ENCODE measurements at regions not wholly inside any gene's neighbourhood (a gene's known extent, or its start where the extent isn't known, plus 50 kb on each side); places are given as distances from the start of the nearest gene placed in this dataset.
"Not testable (repeated sequence)": the region's sequence is repeated elsewhere in the genome, so short reads cannot be mapped to it uniquely, and the experiment has no call there.

DNA sequence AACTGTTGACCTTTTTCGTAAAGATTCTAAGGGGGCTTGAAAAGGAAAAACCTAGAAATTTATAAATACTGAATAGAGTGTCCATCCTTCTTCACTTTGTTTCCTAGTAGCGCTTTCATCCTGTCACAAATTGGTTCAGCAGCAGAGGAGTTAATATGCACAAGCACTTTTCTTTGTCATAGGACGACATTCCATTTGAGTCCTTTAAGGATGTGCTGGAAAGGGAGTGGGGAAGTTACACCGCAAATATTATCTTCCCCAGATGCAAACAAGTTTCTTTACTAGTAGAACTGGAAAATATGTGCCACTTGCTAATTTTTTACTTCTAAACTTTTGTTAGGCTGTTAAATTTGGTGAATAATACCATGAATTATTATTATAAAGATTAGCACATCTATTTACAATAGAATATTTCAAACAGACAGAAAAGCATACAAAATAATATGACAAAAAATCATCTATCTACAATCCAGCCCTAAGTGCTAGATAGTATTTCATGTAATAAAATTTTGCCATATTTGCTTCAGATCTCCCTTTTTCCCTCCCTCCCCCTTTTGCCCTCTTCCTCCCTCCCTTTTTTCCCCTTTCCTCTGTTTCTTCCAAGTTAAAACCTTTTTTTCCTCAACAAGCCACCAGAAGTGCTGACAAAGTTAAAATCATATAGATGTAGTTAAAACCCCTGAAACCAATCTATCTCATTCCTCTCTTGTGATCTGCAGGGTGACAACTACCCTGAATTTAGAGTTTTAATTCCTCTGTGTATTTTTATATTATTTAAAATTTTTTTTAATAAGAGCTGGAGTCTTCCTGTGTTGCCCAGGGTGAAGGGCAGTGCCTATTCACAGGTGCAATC lies 50.5 kb upstream of the MAP4K3 start:
- intact Hi-C loops (cut with DNase I, micrococcal nuclease), result no loop called here
- no peak for ATAC-seq
- DNase-seq, result no peak

- ATAC-seq (no peak), DNase-seq (no peak)
- intact Hi-C loops (cut with DNase I, micrococcal nuclease), result no loop called here
Observed at GRCh38 chr2:39488450-39488849, 51.4 kb upstream of the MAP4K3 start.

GRCh38 chr2:39490586-39490985 lies 53.5 kb upstream of the MAP4K3 start:
- ATAC-seq (no peak), DNase-seq (no peak)
- intact Hi-C loops (cut with DNase I, micrococcal nuclease), result no loop called here

- DNase-seq (no peak), ATAC-seq (no peak)
- intact Hi-C loops (cut with DNase I, micrococcal nuclease), result no loop called here
Observed at GRCh38 chr2:39491653-39492052, 54.6 kb upstream of the MAP4K3 start.

GRCh38 chr2:39492095-39492590 lies 55.1 kb upstream of the MAP4K3 start:
- ATAC-seq, result peak; percentile 78
- DNase-seq, result no peak
- intact Hi-C loops (cut with DNase I, micrococcal nuclease), result no loop called here

DNA sequence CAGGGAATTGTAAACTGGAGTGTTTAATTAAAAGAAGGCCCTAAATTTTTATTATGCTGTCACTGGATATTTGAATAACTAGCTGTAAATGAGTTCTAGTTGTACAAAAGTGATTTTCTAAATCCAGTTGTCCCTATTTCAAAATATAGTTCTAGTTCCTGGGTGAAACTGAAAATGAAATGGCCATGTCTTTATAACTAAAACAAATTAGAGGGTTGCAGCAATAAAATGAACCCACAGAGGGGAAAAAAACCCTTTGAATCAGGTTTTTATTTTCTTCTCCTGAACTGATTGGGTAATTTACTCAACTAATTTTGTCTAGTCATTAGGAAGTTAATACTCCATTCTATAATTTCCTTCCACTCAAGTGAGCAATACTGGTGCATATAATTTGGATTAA lies 55.6 kb upstream of the MAP4K3 start:
- ATAC-seq, result no peak
- no peak for DNase-seq
- intact Hi-C loops (cut with DNase I, micrococcal nuclease), result no loop called here

DNA sequence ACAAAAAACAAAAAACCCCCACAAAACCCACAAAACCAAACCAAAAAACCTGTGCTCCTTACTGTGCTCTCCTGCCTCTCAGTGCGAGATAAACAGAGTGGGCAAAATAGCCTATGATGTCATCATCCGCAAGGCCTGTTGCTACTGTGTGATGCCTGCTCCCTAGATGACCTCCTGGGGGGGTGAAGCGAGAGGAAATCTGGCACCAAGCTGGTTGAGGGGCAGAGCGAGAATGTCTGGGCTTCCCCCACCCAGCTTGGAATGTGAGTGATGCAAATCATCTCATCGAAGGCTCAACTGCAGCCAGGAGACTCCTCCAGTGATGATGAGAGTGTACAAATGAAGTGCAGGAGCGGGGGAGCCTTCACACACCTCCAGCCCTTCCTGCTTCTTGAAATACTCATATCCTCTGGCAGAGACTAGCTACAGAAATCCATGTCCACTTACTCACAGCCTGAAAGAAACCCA lies 57.7 kb upstream of the MAP4K3 start:
- no peak for DNase-seq
- intact Hi-C loops (cut with DNase I, micrococcal nuclease), result no loop called here
- no peak for ATAC-seq

DNA sequence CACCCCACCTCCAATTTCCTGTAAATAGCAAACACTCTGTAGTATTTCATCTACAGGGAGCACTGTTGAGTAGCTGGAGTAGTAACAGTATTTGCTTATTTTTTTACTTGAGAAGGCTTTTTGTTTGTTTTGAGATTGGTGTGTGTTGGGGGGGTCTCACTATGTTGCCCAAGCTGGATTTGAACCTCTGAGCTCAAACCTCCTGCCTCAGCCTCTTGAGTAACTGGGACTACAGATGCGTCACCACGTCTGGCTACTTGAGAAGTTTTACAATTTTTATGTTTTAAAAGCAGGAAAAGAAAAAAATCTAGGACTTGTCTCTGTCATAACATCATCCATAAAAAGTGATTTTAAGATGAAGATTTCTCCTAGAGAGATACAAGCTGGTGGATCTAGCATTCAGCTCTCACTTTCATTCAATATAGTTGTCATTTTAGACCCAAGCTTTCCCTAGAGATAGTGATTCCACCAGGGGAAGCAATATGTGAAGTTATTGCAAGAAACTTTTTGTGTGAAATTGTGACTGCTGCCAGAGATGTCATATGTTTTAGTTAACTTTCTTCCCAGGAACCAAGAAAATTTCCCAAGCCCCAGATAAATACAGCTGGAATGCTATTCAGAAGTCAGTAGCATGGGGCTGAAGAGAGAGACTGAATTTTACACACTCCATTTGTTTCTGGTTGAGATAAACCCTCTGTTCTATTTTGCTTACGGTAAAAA lies 60.2 kb upstream of the MAP4K3 start:
- DNase-seq (no peak), ATAC-seq (no peak)
- intact Hi-C loops (cut with DNase I, micrococcal nuclease), result no loop called here

- ATAC-seq; intact Hi-C loops (cut with DNase I, micrococcal nuclease); DNase-seq: not testable (repeated sequence)
Observed at GRCh38 chr2:39498176-39498575, 61.1 kb upstream of the MAP4K3 start.

DNA sequence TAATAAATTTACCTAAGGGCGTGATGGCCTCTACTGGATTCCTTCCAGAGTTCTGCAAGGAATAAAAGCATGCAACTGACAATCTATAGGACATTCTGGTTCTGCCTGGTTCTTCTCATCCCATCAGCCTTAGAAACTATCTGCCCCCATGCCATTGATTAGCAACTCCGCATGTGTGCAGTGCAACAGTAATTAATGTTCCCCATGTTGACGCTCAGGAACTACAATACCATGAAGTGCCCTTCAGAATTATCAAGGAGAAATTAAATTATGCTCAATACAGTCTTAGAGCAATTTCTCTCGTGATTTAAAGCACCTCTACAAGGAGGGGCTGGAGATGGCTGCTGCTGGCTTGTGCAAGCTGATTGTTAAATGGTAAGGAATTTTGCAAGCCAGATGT lies 61.7 kb upstream of the MAP4K3 start:
- no peak for DNase-seq
- intact Hi-C loops (cut with DNase I, micrococcal nuclease), result no loop called here
- no peak for ATAC-seq

GRCh38 chr2:39499336-39499735 lies 62.3 kb upstream of the MAP4K3 start:
- intact Hi-C loops (cut with DNase I, micrococcal nuclease), result no loop called here
- DNase-seq, result no peak
- ATAC-seq, result no peak

DNA sequence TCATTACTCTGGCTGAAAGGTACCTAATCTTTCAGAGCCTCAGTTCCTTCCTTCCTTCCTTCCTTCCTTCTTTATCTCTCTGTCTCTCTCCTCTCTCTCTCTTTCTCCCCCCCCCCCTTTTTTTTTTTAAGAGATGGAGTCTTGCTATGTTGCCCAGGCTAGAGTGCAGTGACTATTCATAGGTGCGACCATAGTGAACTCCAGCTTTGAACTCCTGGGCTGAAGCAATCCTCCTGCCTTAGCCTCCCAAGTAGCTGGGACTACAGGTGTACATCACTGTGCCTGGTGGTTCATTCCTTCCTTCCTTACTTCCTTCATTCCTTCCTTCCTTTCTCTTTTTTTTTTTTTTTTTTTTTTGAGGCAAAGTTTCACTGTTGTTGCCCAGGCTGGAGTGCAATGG lies 64.3 kb upstream of the MAP4K3 start:
- DNase-seq (no peak), ATAC-seq (no peak)
- intact Hi-C loops (cut with DNase I, micrococcal nuclease), result no loop called here

GRCh38 chr2:39503277-39503676 lies 66.2 kb upstream of the MAP4K3 start:
- DNase-seq (no peak), ATAC-seq (no peak)
- intact Hi-C loops (cut with DNase I, micrococcal nuclease), result no loop called here

DNA sequence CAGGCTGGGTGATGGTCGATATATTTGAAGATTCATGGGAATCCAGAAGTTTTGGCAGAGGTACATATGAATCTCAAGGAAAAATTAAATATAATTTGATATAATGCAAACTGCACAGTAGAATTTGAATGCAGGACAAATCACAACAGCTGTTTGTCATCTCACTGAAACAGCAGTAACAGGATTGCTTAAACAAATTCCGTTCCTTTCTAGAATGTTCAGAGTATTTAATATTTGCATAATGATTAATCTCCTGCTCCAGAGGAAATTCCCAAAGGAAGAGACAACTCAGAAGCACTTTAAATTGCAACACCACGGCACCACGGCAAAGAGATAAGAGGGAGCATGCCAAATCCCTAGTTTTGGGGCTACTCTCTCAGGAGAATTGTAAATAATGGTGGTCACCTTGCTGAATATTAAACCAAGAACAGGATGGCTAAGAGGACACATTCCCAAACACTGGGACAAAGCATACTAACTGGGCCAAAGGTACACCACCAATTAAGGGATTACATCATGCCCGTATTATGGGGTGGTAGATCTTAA lies 67.8 kb upstream of the MAP4K3 start:
- intact Hi-C loops (cut with DNase I, micrococcal nuclease), result no loop called here
- ATAC-seq (no peak), DNase-seq (no peak)

DNA sequence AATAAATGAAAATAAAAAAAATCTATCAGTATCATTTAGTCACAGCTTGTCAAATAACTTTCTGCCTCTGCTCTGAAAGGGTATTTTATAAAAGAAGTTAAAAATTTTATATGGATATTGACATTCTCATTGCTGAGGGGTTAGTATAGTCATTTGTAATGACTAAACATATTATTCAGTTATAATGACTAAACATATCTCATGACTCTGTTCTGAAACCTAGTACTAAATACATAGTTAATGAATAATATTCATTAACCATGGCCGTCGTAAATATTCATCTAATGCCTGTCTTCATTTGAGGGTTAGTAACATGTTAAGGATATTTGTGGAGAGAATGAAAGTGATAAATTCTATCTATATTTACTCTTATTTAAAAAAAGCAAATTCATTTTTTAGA lies 69.1 kb upstream of the MAP4K3 start:
- ATAC-seq (no peak), DNase-seq (no peak)
- intact Hi-C loops (cut with DNase I, micrococcal nuclease), result no loop called here

GRCh38 chr2:39508198-39508597 lies 71.1 kb upstream of the MAP4K3 start:
- DNase-seq, result no peak
- no peak for ATAC-seq
- intact Hi-C loops (cut with DNase I, micrococcal nuclease), result no loop called here

DNA sequence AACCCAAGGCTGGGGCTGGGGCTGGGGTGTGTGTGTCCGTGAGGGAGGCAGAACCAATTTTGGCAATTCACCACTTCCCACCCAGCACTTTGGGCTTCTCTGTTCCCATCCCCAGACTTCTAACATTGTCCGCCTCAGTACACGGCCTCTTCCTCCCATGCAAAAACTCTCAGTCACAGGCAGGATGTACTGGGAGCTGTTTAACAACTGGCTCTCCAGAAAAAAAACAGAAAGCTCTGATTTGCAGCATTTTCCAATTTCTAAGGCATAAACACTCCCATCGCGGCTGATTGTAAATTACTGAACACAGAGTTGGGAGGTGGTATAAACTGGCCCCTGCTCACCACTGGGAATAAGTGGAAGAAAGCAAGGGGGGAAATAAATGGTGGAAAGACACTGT lies 73.1 kb upstream of the MAP4K3 start:
- no peak for ATAC-seq
- intact Hi-C loops (cut with DNase I, micrococcal nuclease), result loop anchor here in 1 of 2 donors (10.0 kb wide), 1 partner anchor 115 kb away; no protein-coding TSS in a partner anchor
- no peak for DNase-seq

DNA sequence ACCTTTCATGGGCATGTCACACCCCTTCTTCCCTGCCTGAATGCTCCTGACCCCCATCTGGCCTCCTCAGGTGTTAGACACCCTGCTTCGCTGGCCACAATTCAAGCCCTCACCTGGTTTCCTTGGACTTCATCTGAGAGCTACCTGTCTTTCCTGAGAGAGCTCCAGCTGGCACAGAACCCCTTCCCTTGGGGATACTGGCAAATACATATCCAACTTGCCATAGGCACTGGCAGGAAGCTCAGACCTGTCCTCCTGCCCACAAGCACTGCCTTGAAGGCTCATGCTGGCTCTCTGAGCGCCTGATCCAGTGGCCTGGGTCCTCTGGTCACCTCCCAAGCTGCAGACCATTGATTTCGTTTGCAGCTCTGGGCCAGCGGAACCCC lies 74.1 kb upstream of the MAP4K3 start:
- DNase-seq (no peak), ATAC-seq (no peak)
- intact Hi-C loops (cut with DNase I, micrococcal nuclease), result loop anchor here in 1 of 2 donors (10.0 kb wide), 1 partner anchor 116 kb away; no protein-coding TSS in a partner anchor

DNA sequence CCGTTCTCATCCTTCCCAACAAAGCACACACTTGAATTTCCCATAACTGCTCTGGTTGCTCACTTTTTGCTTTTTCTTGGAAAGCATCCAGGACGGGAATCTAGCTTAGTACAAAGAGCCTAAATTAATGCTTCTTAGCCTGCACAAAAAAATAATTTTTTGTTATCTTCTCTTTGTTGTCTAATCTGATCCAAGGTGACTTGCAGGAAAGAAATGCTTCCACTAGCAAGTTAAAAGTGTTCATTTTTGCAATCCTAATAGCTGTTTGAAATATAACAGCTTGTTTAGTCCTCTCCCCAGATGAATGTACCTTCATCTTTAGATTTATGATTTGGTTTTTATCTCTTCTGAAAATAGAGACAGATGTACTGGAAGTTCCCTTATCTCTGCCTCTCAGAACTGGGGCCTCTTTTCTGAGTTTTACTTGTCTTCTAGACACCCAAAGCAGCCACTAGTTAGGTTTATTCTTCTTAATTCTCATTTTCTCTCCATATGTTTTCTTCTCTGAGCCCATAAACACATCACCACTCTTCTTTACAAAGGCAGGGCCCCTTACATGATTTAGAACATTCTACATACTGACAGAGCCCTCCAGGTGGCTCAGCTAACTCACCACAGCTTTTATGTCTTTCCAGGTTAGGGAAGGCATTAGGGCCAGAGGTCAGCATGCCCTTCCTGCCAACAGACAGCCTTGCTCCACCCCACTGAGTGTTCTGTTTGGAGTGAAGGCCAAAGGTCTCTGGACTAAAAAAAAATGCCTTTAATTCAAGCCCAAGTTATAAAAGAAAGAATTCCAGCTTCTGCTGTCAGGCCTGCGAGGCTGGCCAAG lies 74.7 kb upstream of the MAP4K3 start:
- DNase-seq (no peak), ATAC-seq (peak; percentile 82)
- intact Hi-C loops (cut with DNase I, micrococcal nuclease), result loop anchor here in 1 of 2 donors (10.0 kb wide), 1 partner anchor 117 kb away; no protein-coding TSS in a partner anchor
